Stimulated activated CD8-positive, alpha-beta memory T cell treated with anti-CD3 and anti-CD28 coated beads, Interleukin-4, amount 100 ng/mL, for 24 hours (primary cell): ENCODE measurements at regions not wholly inside any gene's neighbourhood (a gene's known extent, or its start where the extent isn't known, plus 50 kb on each side); places are given as distances from the start of the nearest gene placed in this dataset.
"Not testable (repeated sequence)": the region's sequence is repeated elsewhere in the genome, so short reads cannot be mapped to it uniquely, and the experiment has no call there.

Experiments
- DNase-seq: peaks from one replicate; pipeline ENCODE4 v3.0.0-alpha.2; 2020; ENCODE audit warnings: low read depth

- not testable (repeated sequence) for DNase-seq
These were observed 55.9 kb upstream of the ACSM6 start for GRCh38 chr10:95137990-95138625.

GRCh38 chr10:95134490-95134889, 59.5 kb upstream of the ACSM6 start:
- no peak for DNase-seq

DNA sequence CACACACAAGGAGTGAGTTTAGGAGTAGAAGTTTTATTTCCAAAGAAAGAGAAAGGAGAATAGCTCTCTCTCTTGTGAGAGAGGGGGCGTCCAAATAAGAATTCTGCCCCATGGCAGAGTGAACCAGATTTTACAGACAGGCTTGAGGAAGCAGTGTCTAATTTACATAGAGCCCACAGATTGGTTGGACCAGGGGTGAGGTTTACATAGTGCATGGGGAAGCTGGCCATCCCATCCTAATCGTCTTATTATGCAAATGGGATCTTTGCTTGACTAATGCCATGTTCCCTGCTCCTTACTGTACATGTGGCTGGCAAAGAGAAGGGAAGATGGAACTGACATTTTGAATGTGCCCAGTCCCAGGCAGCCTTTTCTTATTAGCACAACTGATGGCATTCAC, 60.0 kb upstream of the ACSM6 start:
- DNase-seq = no peak

DNA sequence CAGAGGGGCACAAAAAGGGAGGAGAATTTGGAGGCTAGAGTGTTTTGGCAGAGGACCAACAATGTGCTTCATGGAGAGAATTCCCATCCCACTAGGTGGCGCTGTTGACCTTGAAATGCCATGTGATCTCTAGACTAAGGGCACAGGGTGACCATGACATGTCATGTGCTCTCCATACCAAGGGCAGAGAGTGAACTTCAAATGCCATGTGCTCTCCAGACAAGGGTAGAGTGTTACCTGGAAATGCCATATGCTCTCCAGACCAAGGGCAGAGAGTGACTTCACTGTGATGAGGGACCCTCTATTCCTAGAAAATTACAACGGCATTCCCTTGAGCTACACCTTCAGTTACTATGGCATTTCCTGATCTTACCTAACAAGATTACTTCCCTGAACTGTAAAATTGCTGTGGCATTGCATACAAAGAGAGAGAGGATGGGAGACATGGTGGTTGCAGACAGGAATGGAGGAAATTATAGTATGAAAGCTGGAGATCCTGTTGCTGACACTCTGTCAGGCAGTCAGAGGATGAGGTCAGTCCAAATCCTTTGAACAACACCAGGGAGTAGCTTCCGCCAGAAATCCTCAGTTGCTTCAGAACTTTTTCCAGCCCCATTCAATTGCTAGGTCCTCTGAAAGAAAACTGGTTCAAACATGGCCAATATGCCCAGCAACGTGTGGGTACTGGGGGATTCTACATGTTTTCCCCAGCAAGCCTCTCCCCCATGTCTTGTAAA, 60.9 kb upstream of the ACSM6 start:
- DNase-seq = peak; percentile 45

DNA sequence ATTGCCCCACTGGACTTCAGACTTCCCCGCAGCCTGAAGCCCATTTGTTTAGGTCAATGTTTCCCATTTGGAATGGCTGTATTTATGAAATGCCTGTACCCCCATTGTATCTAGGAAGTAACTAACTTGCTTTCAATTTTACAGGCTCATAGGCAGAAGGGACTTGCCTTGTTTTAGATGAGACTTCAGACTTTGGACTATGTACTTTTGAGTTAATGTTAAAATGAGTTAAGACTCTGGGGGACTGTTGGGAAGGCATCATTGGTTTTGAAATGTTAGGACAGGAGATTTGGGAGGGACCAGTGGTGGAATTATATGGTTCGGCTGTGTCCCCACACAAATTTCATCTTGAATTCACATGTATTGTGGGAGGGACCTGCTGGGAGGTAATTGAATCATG, 61.1 kb upstream of the CYP2C8 start:
- DNase-seq = not testable (repeated sequence)

- no peak for DNase-seq
These were observed 56.3 kb upstream of the CYP2C8 start for GRCh38 chr10:95125582-95125981.

- DNase-seq = no peak
These were observed 53.4 kb upstream of the CYP2C8 start for GRCh38 chr10:95122736-95123135.

GRCh38 chr10:95121904-95122303, 52.6 kb upstream of the CYP2C8 start:
- DNase-seq = no peak
